ENCODE measurements at regions not wholly inside any gene's neighbourhood (a gene's known extent, or its start where the extent isn't known, plus 50 kb on each side); places are given as distances from the start of the nearest gene placed in this dataset.

- no peak for DNase-seq (ENCODE audit: low read depth in 6 of 9, low spot score in 9 of 9)
- H3K36me3 ChIP-seq (ENCODE audit: control insufficient read depth in 2 of 2, insufficient read depth in 2 of 2, low read length in 1 of 2): no peaks in the 10 kb centered on the region
- no peaks in the 10 kb centered on the region for H3K9me3 ChIP-seq (ENCODE audit: control insufficient read depth in 2 of 2, insufficient read depth in 1 of 2, low read length in 1 of 2)
- no peaks in the 10 kb centered on the region for H3K4me1 ChIP-seq (ENCODE audit: control insufficient read depth in 2 of 2, insufficient read depth in 2 of 2, low read length in 2 of 2)
- 93% methylated on average over 2 of the region's 2 CpGs for WGBS
- no peaks in the 10 kb centered on the region for H3K27me3 ChIP-seq (ENCODE audit: control insufficient read depth in 2 of 2, insufficient read depth in 1 of 2, low read length in 1 of 2)
- no peak overlapping the region for H3K4me3 ChIP-seq (ENCODE audit: low read length in 2 of 2)
- no peak overlapping the region for H3K27ac ChIP-seq (ENCODE audit: low read depth in 1 of 2, low read length in 1 of 2)
These were observed 132.7 kb downstream of the BTC start for GRCh38 chr4:74661427-74662201.

DNA sequence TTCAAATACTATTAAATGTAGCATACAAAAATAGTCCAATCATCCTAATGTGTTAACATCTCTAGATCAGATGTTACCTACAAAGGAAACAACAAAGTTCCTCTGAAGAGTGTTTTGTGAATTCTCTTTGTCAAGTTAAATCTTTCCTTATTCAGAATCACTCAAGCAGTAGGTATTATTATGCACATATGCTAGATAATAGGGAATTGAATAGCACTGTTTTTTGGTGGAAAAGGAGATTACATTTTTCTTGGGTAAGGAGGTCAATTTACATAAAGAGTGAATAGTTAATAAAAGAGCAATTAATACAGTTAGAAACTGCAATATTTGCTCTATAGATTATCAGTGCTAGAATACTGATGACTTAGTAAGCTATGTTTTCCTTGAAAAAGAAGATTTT, 130.7 kb downstream of the BTC start:
- Histone ChIP-seq H3K27ac (ENCODE audit: low read depth in 1 of 2, low read length in 1 of 2) (no peak overlapping the region), H3K9me3 (ENCODE audit: control insufficient read depth in 2 of 2, insufficient read depth in 1 of 2, low read length in 1 of 2) (no peaks in the 10 kb centered on the region)

GRCh38 chr4:74665346-74665745, 129.0 kb downstream of the BTC start:
- Histone ChIP-seq H3K27me3 (ENCODE audit: control insufficient read depth in 2 of 2, insufficient read depth in 1 of 2, low read length in 1 of 2) (no peaks in the 10 kb centered on the region), H3K4me3 (ENCODE audit: low read length in 2 of 2) (no peak overlapping the region), H3K27ac (ENCODE audit: low read depth in 1 of 2, low read length in 1 of 2) (no peak overlapping the region), H3K4me1 (ENCODE audit: control insufficient read depth in 2 of 2, insufficient read depth in 2 of 2, low read length in 2 of 2) (no peaks in the 10 kb centered on the region), H3K9me3 (ENCODE audit: control insufficient read depth in 2 of 2, insufficient read depth in 1 of 2, low read length in 1 of 2) (no peaks in the 10 kb centered on the region), H3K36me3 (ENCODE audit: control insufficient read depth in 2 of 2, insufficient read depth in 2 of 2, low read length in 1 of 2) (no peaks in the 10 kb centered on the region)
- 97% methylated on average over 4 of the region's 4 CpGs for WGBS
- DNase-seq (ENCODE audit: low read depth in 6 of 9, low spot score in 9 of 9): no peak

More for the DNA sequence above, 130.7 kb downstream of the BTC start:
- Histone ChIP-seq H3K27me3 (ENCODE audit: control insufficient read depth in 2 of 2, insufficient read depth in 1 of 2, low read length in 1 of 2) (no peaks in the 10 kb centered on the region), H3K36me3 (ENCODE audit: control insufficient read depth in 2 of 2, insufficient read depth in 2 of 2, low read length in 1 of 2) (no peaks in the 10 kb centered on the region), H3K4me1 (ENCODE audit: control insufficient read depth in 2 of 2, insufficient read depth in 2 of 2, low read length in 2 of 2) (no peaks in the 10 kb centered on the region), H3K4me3 (ENCODE audit: low read length in 2 of 2) (no peak overlapping the region)
- DNase-seq (ENCODE audit: low read depth in 6 of 9, low spot score in 9 of 9): no peak

DNA sequence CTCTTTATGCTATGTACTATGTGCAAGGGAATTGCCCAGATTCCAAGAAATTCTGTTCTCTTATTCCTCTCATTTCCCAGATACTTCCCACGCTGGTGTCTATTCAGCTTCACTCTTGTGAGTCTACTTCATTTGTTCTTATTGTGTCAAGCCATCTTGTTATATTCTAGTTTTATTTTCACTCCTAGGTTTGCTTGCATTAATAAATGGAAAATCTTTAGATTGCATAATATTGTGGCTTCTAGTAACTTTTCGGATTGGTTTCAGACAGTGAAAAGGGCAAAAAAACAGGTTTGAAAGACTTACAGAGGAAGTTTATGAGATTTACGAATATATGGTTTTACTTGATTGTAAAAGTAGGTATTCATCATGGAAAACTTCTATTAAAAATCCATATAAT, 128.4 kb downstream of the BTC start:
- Histone ChIP-seq H3K36me3 (ENCODE audit: control insufficient read depth in 2 of 2, insufficient read depth in 2 of 2, low read length in 1 of 2) (no peaks in the 10 kb centered on the region), H3K4me3 (ENCODE audit: low read length in 2 of 2) (no peak overlapping the region), H3K4me1 (ENCODE audit: control insufficient read depth in 2 of 2, insufficient read depth in 2 of 2, low read length in 2 of 2) (no peaks in the 10 kb centered on the region), H3K27ac (ENCODE audit: low read depth in 1 of 2, low read length in 1 of 2) (no peak overlapping the region), H3K9me3 (ENCODE audit: control insufficient read depth in 2 of 2, insufficient read depth in 1 of 2, low read length in 1 of 2) (no peaks in the 10 kb centered on the region), H3K27me3 (ENCODE audit: control insufficient read depth in 2 of 2, insufficient read depth in 1 of 2, low read length in 1 of 2) (no peaks in the 10 kb centered on the region)
- DNase-seq (ENCODE audit: low read depth in 6 of 9, low spot score in 9 of 9): no peak
- WGBS: 95% methylated on average over 3 of the region's 3 CpGs

- no peaks in the 10 kb centered on the region for H3K4me1 ChIP-seq (ENCODE audit: control insufficient read depth in 2 of 2, insufficient read depth in 2 of 2, low read length in 2 of 2)
- H3K27me3 ChIP-seq (ENCODE audit: control insufficient read depth in 2 of 2, insufficient read depth in 1 of 2, low read length in 1 of 2): no peaks in the 10 kb centered on the region
- no peaks in the 10 kb centered on the region for H3K36me3 ChIP-seq (ENCODE audit: control insufficient read depth in 2 of 2, insufficient read depth in 2 of 2, low read length in 1 of 2)
- no peaks in the 10 kb centered on the region for H3K9me3 ChIP-seq (ENCODE audit: control insufficient read depth in 2 of 2, insufficient read depth in 1 of 2, low read length in 1 of 2)
- DNase-seq (ENCODE audit: low read depth in 6 of 9, low spot score in 9 of 9): no peak
- H3K4me3 ChIP-seq (ENCODE audit: low read length in 2 of 2): no peak overlapping the region
- no peak overlapping the region for H3K27ac ChIP-seq (ENCODE audit: low read depth in 1 of 2, low read length in 1 of 2)
These were observed 126.9 kb downstream of the BTC start for GRCh38 chr4:74667438-74667837.

- no peak overlapping the region for H3K4me3 ChIP-seq (ENCODE audit: low read length in 2 of 2)
- H3K4me1 ChIP-seq (ENCODE audit: control insufficient read depth in 2 of 2, insufficient read depth in 2 of 2, low read length in 2 of 2): no peaks in the 10 kb centered on the region
- H3K9me3 ChIP-seq (ENCODE audit: control insufficient read depth in 2 of 2, insufficient read depth in 1 of 2, low read length in 1 of 2): no peaks in the 10 kb centered on the region
- no peak for DNase-seq (ENCODE audit: low read depth in 6 of 9, low spot score in 9 of 9)
- H3K27ac ChIP-seq (ENCODE audit: low read depth in 1 of 2, low read length in 1 of 2): no peak overlapping the region
- H3K27me3 ChIP-seq (ENCODE audit: control insufficient read depth in 2 of 2, insufficient read depth in 1 of 2, low read length in 1 of 2): no peaks in the 10 kb centered on the region
- no peaks in the 10 kb centered on the region for H3K36me3 ChIP-seq (ENCODE audit: control insufficient read depth in 2 of 2, insufficient read depth in 2 of 2, low read length in 1 of 2)
These were observed 126.4 kb downstream of the BTC start for GRCh38 chr4:74667944-74668343.

- 97% methylated on average over 3 of the region's 3 CpGs for WGBS
- Histone ChIP-seq H3K36me3 (ENCODE audit: control insufficient read depth in 2 of 2, insufficient read depth in 2 of 2, low read length in 1 of 2) (no peaks in the 10 kb centered on the region), H3K9me3 (ENCODE audit: control insufficient read depth in 2 of 2, insufficient read depth in 1 of 2, low read length in 1 of 2) (no peaks in the 10 kb centered on the region), H3K4me3 (ENCODE audit: low read length in 2 of 2) (no peak overlapping the region), H3K4me1 (ENCODE audit: control insufficient read depth in 2 of 2, insufficient read depth in 2 of 2, low read length in 2 of 2) (no peaks in the 10 kb centered on the region), H3K27me3 (ENCODE audit: control insufficient read depth in 2 of 2, insufficient read depth in 1 of 2, low read length in 1 of 2) (no peaks in the 10 kb centered on the region), H3K27ac (ENCODE audit: low read depth in 1 of 2, low read length in 1 of 2) (no peak overlapping the region)
- DNase-seq (ENCODE audit: low read depth in 6 of 9, low spot score in 9 of 9): no peak
These were observed 124.6 kb downstream of the BTC start for GRCh38 chr4:74669702-74670101.

- Histone ChIP-seq H3K9me3 (ENCODE audit: control insufficient read depth in 2 of 2, insufficient read depth in 1 of 2, low read length in 1 of 2) (no peaks in the 10 kb centered on the region), H3K27ac (ENCODE audit: low read depth in 1 of 2, low read length in 1 of 2) (no peak overlapping the region), H3K27me3 (ENCODE audit: control insufficient read depth in 2 of 2, insufficient read depth in 1 of 2, low read length in 1 of 2) (no peaks in the 10 kb centered on the region), H3K4me1 (ENCODE audit: control insufficient read depth in 2 of 2, insufficient read depth in 2 of 2, low read length in 2 of 2) (no peaks in the 10 kb centered on the region), H3K36me3 (ENCODE audit: control insufficient read depth in 2 of 2, insufficient read depth in 2 of 2, low read length in 1 of 2) (no peaks in the 10 kb centered on the region), H3K4me3 (ENCODE audit: low read length in 2 of 2) (no peak overlapping the region)
- WGBS: 97% methylated on average over 1 of the region's 1 CpG
- no peak for DNase-seq (ENCODE audit: low read depth in 6 of 9, low spot score in 9 of 9)
These were observed 123.7 kb downstream of the BTC start for GRCh38 chr4:74670583-74670982.

DNA sequence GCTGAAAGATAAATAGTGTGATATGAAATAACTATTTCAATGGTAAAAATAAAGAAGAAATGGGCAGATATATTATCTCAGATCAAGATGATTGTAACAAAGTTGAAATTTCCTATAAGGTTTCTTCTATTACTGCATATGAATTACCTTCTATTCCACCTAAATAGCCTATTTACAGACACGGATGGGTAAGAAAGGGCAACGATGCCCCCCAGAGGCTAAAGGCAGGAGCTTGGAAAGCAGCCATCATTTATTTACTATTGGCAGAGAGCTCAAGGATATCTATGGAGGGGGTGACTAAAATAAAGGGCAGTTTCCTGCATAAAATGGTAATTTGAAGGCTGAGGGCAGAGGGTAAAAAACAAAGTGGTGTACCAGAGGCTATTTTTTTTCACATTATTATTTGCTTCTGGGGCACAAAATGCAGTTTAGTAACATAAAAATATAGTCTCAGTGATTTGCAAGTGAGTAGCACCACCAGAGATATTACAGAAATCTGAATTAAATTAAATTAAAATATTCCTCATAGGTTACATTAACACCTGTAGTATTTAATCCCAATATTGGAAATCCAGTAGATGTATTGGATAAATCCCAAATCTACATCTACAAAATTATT, 123.1 kb downstream of the BTC start:
- Histone ChIP-seq H3K4me1 (ENCODE audit: control insufficient read depth in 2 of 2, insufficient read depth in 2 of 2, low read length in 2 of 2) (no peaks in the 10 kb centered on the region), H3K36me3 (ENCODE audit: control insufficient read depth in 2 of 2, insufficient read depth in 2 of 2, low read length in 1 of 2) (no peaks in the 10 kb centered on the region), H3K9me3 (ENCODE audit: control insufficient read depth in 2 of 2, insufficient read depth in 1 of 2, low read length in 1 of 2) (no peaks in the 10 kb centered on the region), H3K27me3 (ENCODE audit: control insufficient read depth in 2 of 2, insufficient read depth in 1 of 2, low read length in 1 of 2) (no peaks in the 10 kb centered on the region), H3K27ac (ENCODE audit: low read depth in 1 of 2, low read length in 1 of 2) (no peak overlapping the region), H3K4me3 (ENCODE audit: low read length in 2 of 2) (no peak overlapping the region)
- DNase-seq (ENCODE audit: low read depth in 6 of 9, low spot score in 9 of 9): peak in 4 of 9 donors; percentile 2 to 46 (median 12)
- 5% methylated on average over 2 of the region's 2 CpGs for WGBS
